G401.6 (cell line): ENCODE measurements at regions not wholly inside any gene's neighbourhood (a gene's known extent, or its start where the extent isn't known, plus 50 kb on each side); places are given as distances from the start of the nearest gene placed in this dataset.

Experiments used
- FAIRE-seq: peaks from 2 replicates; lab custom pipeline; 2012; peaks lifted over from hg19 to GRCh38; lab: Jason Lieb, UNC

DNA sequence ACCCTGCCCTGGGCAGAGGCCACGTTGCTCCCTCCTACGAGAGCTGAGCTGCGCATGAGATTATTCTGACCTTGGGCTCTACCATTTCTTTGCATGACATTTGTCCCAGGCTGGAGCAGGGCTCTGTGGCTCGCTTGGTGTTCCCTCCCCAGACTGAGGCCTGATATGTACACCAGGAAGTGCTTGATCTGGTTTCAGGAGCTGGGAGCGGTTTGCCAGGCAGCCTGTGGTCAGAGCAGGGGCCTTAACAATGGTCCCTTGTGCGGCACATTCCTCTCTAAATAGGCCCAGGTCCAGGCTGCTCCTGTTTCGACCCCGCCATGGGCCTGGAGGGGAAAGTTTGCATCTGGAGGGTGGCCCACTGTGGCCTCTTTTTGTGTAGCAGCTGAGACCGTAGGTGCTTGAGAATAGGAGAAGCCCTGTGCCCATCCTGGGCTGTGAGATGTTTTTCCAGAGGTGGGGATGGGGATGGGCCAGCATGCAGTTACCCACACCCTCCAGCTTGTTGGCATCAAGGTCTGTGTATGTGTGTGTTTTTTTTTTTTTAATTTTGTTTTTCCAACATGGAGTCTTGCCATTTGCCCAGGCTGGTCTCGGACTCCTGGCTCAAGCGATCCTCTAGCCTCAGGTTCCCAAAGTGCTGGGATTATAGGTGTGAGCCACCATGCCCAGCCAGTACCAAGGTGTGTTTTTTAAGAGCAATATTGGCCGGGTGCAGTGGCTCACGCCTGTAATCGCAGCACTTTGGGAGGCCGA, 253.9 kb downstream of the SEC14L1 start:
- FAIRE-seq = no peak

DNA sequence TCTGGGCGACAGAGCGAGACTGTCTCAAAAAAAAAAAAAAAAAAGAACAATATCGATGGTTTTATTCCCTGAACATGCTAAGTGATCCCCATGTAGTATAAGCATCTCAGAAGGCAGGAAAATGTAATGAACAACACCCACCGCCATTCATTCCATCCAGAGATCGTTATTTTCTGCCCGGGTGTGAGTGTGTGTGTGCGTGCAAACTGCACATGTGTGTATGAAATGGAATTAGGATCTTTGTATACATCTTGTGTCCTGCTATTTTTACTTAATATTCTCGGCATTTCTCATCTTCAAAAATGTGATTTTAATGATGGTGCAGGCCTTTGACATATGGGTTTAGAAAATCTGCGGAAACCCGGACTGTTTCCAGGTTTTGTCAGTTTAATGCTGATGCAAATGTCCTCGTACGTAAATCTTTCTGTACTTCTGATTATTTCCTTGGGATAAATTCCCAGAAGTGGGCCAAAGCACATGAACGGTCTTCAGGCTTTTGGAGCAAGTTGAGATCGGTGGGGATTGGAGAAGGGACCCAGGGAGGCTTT, 254.8 kb downstream of the SEC14L1 start:
- no peak for FAIRE-seq

DNA sequence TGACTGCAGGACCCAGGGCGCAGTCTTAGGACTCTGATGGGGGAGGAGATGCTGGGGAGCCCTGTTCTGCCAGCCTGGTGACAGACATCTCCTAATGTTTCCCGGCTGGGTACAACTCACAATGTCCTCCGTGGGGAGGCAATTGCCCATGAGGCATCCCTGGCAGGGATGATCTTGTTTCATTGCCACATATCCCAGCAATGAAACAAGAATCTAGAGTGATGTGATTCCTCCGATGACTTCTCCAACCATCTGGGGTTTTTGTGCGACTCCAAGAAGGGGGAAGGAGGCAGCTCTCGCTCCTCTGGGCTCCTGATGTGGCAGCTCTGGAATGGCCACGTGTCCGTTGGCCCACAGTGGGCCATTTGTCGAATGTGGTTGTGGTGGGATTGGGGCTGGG, 255.8 kb downstream of the SEC14L1 start:
- FAIRE-seq = no peak

DNA sequence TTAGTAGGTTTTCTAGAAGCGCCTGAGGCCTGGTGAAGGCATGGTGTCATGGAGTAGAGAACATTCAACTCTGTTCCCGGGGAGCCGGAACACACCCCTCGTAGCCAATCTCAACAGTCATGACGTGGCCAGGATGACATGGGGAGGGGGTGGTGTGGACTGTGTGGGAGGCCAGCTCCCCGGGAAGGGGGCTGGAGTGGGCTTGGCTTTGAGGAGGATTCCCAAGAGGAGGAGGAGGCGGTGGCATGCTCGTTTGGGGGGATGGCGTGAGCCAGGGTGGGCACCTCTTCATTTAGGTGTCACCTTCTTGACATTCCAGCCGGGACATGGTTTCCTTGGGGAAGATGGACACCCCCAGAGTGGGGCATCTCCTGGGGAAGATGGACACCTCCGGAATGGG, 257.5 kb downstream of the SEC14L1 start:
- no peak for FAIRE-seq

DNA sequence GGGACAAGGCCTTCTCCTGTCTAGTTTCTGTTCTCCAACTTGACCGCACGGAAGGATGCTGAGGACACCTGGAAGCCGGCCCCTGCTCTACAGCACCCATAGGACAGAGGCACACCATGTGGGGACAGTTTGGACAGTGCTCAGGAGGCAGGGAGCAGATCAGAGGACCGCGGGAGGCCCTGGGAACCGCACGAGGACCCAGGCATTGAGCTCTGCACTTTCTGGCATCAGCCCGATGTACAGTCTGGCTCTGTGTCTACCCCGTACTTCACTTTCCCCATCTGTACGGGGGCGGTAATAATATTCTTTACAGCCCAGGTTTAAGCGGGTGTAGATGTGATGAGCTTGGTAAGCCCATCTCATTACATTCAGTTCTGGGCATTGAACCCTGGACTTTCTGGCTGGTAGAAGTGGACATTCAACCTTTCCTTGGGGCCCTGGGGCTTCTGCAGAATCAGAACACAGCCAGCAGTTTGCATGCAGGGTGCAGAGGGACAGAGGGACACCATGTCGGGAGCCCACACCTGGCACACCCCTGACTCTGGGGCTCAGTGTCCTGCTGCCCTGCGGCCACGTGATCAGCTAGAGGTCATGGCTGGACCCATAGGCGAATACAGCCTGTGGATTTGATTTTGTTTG, 258.7 kb downstream of the SEC14L1 start:
- FAIRE-seq = no peak

DNA sequence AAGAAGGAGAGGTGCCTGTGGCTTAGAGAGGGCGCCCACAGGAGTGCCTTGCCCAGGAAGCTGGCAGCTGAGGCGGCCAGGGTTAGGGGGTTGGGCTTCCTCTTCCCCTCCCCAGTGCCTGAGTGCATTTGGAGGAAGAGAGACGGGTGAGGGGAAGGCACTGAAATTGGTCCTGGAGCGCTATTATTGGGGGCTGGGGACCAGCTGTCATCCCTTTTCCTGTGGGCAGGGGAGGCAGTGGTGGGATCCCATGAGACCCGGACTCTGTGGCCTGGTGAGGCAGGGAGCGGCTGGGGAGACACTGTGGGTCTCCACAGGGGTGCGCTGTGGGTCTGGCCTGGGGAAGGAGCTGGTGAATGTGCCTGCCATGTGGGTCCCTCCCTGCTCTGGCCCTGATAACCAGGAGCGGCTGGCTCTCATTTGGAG, 259.7 kb downstream of the SEC14L1 start:
- FAIRE-seq = no peak

DNA sequence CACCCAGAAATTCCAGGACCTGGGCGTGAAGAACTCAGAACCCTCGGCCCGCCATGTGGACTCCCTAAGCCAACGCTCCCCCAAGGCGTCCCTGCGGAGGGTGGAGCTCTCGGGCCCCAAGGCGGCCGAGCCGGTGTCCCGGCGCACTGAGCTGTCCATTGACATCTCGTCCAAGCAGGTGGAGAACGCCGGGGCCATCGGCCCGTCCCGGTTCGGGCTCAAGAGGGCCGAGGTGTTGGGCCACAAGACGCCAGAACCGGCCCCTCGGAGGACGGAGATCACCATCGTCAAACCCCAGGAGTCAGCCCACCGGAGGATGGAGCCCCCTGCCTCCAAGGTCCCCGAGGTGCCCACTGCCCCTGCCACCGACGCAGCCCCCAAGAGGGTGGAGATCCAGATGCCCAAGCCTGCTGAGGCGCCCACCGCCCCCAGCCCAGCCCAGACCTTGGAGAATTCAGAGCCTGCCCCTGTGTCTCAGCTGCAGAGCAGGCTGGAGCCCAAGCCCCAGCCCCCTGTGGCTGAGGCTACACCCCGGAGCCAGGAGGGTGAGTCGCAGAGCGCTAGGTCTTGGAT, 261.5 kb downstream of the SEC14L1 start:
- FAIRE-seq = no peak

DNA sequence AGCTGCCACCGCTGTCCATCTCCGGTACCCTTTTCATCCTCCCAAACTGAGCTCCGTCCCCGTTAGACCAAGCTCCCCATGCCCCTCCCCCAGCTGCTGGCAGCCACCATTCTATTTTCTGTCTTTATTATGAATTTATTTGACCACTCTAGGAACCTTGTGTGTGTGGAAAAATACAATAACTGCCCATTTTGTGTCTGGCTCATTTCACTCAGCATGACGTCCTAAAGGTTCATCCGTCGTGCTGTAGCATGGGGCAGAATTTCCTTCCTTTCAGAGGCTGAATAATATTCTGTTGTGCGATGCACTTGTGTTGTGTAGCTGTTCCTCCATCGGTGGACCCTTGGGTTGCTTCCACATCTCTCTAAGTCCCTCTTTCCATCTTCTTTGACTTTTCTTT, 263.1 kb downstream of the SEC14L1 start:
- no peak for FAIRE-seq

DNA sequence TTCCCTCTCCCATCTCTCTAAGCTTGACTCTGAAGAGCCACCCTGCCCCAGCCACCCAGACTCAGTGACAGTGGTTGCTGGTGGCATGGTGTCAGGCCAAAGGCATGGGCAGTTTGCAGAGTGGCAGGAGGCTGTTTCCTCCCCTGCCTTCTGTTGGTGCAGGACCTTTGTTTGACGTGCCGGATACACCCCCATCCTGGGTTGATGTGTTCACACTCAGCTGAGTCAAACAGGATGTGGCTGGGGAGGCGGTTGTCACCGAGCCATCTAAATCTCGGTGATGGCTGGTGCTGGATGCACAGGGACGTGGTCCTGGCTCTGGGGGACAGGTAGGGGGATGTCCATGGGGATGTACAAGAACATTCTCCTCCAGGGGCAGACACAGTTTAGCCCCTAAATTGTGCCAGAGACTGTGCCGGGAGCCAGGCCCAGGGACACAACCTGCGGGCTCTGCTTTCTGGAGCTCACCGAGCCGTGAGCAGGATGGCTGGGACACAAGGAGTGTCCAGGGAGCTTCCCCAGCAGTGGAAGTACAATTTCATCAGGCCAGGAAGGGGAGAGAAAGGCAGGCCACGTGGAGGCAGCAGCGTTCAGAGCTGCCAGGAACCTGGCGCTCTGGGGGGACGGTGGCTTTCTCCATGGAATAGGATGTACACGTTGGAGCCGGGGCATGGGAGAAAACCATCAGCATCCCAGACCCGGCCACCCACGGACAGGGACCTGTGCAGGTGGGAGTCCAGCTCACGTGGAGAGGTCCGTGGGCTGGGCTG, 264.2 kb downstream of the SEC14L1 start:
- FAIRE-seq = no peak

DNA sequence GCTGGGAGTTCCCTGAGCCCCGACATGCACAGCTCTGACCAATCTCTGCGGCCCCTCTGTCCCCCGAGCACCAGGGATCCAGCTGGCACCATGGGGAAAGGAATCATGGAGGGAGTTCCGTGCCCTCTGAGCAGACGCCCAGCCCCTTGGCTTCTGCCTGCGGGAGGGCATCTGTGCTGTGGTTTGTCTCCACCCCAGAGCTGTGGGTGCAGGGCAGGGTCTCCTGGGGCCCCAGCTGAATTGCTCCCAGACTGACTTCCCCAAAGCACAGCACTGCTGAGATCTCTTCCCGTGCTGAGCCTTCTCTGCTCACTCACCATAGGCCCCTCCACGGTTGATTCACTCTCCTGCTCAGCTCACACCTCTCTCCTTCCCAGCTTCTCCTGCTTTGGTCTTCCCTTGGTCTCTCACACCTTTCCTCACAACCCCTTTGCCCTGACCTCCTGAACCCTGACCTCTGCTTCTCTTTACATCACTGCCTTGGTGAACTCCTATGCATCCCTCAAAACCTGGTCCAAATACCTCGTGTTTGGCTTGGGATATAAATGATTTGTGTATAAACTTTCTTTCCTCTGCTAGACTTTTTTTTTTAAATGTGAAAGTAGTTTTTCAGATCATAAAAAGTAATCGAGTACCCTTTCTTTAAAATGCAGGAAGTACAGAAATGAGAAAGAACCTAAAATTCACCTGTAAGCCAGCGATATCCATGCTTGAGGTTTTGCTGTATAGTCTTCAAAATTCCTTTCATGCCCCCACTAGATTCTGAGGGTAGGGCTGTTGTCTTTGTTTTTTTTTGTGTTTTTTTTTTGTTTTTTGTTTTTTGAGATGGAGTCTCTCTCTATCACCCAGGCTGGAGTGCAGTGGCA, 265.3 kb downstream of the SEC14L1 start:
- FAIRE-seq = no peak

DNA sequence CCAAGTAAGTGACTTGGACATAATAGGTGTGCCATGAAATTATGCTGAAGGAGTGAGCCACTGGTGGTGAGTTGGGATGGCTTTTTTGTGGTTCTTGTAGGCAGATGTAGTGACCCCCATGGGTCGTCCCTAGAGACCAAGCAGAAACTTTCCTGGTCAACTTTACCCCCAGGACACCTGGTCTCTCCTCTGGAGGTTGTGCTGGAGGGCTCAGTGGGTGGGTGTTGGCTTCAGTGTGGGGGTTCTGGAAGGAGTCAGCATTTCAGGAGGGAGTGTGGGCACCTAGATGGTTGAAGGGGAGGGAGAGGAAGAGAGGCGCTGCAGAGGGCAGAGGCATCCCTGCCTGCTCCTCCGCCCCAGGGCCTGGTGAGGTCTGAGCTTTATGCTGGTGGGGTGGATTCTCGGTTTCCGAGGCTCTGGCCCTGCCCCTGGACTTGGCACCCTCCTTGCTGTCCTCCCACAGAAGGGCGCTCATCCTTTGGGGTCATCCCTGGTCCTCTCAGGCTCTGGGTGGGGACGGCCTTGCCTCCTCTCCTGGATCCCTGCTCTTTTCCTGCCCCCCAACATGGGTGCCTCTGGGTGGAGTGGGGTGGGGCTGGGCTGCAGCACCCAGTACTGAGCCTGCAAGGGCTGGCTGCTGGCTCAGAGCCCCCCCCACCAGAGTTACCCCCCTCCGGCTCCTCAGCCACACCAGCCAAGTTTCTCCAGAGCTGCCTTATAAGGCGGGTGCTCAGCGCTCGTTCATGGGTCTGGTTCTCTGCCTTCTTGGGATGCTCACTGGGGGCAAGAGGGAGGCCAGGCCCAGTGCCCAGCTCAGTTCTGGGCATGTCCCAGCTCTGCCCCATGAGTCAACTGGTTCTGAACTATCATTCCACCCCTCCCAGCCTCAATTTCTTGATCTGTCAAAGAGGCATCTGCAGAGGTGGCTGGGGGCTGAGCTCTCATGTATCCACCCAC, 266.8 kb downstream of the SEC14L1 start:
- no peak for FAIRE-seq

DNA sequence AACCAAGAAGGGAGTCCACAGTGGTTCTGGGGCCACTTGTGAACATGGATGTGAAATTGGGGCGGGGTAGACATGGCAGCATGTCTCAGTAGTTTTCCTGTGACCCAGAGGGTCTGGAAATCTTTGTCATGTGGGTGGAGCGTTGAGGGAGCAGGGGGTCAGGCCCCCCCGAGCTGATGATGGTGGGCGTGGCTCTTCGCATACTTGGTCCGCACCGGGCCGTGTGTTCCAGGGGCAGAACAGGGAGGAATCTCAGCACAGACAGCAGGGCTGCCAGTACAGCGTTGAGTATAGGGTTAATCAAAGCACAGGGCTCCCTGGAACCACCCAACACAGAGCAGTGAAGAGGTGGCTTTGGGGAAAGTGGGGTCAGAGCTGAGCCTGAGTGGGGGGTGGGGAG, 267.5 kb downstream of the SEC14L1 start:
- FAIRE-seq = no peak

DNA sequence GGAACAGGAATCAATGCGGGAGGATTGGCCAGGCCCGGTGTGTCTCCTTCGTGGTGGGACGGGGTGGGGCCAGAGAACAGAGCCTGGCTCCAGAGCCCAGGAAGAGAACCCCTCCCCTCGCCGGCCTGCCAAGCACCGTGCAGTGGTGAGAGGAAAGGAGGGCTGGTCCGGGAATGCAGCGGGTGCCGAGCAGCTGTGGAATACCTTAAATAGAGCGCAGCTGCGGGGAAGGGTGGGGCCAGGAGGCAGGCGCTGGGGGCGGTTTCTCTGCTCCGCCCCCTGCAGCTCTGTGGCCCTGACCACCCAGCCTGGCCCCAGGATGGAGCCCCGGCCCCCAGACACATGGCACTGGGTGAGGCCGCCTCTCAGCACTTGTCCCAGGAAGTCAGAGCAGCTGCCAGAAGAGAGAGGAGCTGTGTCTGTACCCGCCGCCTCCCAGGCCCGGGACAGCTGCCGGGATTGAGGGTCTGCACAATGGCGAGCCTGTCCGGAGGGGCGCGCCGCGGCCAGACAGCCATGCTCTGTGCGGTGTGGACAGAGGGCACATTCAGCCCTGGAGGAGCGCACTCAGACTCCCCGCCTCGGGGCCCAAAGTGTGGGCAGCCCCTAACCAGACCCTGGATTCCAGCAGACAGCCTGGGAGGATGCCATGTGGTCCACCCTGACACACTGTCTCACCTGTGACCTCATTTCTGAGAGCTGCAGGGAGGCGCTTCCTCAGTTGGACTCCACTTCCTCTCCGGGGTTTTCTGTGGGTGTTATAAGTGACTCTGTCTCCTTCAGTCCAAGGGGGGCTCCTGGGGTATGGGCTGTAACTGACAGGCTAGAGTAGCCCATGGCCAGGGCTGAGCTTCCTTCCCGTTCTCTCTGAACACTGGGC, 268.8 kb downstream of the SEC14L1 start:
- no peak for FAIRE-seq

DNA sequence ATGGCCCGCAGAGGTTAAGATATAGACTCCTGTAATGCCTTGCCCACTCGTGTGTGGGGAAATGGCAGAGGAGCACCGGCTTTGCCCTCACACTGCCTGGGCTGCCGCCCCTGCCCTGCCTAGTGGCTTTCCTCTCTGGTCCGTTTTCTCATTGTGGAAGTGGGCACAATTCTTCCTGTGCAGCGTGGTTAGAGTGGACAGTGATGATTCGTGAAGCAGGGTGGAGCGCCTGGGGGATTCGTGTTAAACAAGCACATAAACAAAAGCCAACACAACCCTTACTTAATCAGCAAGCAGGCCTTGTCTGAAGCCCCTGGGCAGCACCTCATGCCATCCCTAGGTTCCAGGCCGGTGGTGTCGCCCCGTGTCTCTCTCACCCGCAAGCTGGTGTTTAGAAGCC, 269.7 kb downstream of the SEC14L1 start:
- FAIRE-seq = no peak

DNA sequence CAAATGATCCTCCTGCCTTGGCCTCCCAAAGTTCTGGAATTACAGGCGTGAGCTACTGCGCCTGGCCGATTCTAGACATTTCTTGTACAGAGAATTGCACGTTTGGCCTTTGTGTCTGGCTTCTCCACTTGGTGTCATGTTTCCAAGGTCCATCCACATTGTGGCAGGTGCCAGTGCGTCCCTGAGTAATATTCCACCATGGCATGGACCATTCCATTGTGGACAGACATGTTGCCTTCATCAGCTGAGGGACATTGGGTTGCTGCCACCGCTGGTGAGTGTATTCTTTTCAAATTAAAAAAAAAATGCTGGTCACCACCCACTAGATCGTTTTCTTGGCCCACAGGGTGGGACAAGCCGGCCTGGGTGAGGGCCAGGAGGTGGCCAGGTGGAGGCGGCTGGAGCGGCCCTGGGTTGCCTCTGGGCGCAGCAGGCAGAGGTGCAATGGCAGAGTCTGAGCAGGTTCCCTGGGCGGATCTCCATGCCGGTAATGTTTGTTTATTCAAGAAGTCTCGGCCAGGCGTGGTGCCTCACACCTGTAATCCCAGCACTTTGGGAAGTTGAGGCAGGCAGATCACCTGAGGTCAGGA, 274.1 kb downstream of the SEC14L1 start:
- FAIRE-seq = no peak

DNA sequence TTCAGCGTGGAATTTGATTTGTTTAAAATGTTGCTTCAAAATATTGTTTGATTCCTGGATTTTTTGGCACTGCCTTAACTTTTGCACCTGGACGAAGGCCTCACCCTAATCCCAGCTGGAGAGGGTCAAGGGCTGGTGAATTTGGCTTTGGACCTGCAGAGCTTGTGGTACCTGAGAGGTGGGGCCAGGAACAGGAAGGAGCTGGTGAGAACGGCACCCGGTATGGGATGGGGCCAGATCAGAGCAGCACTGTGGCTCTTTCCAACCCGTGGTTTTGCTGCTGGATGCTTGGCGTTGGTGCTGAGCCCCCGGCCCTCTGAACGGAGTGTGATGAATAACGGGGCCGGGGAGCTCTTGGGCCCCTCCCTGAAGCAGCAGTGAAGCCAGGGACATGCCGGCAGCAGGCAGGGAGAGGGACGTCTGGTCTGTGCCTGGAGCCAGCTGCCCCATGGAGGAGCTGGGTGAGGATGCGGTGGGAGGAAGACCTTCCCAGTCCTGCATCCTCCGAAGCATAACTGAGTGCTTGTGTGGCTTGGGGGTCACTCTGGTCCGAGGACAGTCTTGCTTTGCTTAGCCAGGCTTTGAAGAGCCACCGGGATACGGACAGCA, 275.4 kb downstream of the SEC14L1 start:
- no peak for FAIRE-seq

DNA sequence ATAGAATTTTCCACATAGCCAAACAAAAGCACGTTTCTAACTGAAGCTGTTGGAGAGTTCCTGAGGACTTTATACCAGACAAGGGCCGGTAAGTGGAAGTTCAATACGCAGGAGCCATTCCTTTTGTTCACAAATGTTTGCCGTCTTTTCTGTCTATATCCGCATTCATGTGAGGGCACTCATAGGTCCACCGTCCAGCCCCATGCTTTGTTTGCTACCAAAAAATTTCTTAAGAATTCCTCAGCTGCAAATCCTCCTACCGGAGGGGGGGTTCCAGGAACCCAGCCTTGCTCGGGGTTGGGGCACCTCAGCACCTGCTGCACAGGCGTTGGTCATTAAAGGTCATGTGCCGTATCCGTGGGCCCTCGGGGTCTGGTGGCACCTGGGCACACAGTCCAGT, 276.8 kb downstream of the SEC14L1 start:
- FAIRE-seq = peak; percentile 52

DNA sequence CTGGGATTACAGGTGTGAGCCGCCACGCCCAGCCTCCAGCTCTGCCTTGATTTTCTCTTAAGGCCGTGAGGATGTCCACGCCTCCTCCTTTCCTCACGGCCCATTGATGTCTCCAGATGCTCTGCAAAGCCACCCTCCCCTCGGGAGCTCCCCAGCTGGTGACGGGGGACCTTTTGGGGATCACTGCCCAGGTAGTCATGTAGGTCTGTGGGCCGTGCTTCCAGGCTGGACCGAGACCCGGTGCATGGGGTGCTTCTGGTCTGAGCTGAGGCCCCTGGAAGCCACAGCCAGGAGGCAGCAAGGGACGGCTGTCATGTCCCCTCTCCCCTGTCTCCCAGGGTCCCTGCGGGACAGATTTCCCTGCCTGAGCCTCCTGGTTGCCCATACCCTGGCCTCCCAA, 277.8 kb downstream of the SEC14L1 start:
- FAIRE-seq = no peak

DNA sequence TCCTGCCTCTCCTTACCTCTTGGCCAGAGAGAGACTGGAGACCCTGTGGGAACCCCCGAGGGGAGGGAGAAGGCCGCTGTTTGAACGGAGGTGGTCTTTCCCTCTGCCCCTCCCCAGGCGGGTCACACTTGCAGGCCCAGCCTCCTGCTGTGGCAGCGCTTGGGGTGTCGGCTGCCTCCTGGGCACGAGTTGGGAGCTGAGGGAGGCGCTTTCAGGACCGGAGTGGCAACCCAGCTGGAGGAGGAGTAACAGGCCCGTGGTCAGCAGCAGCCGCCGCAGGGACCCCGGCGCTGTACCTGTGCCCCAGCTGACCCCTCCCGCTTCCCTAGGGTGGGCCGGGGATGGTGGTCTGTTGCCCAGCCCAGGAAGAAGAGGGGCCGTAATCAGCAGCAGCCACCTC, 278.3 kb downstream of the SEC14L1 start:
- FAIRE-seq = no peak
